Fibroblast of lung (primary cell): ENCODE measurements at regions not wholly inside any gene's neighbourhood (a gene's known extent, or its start where the extent isn't known, plus 50 kb on each side); places are given as distances from the start of the nearest gene placed in this dataset.

ENCODE experiments used
- DNase-seq, 2 donors: peaks; one replicate each; pipeline versions ENCODE4 v3.0.0 to v3.0.0-alpha.2; 2010; ENCODE audit warnings: low read depth in 2 of 2
- H2AFZ ChIP-seq: 2 replicates; pipeline ENCODE4 v1.5.1; 2012; ENCODE audit warnings: low read length, control low read depth, inconsistent platforms
- H3K27ac ChIP-seq: 2 replicates; pipeline ENCODE4 v1.5.1; 2011; ENCODE audit warnings: low read length, control low read depth; ENCODE audit not compliant: insufficient read depth
- H3K27me3 ChIP-seq: 2 replicates; pipeline ENCODE4 v1.5.1; 2011; ENCODE audit warnings: mild to moderate bottlenecking, low read length; ENCODE audit not compliant: control insufficient read depth, insufficient read depth
- H3K36me3 ChIP-seq: 2 replicates; pipeline ENCODE4 v1.5.1; 2011; ENCODE audit warnings: low read length; ENCODE audit not compliant: control insufficient read depth, insufficient read depth
- H3K4me1 ChIP-seq: 2 replicates; pipeline ENCODE4 v1.5.1; 2011; ENCODE audit warnings: low read length; ENCODE audit not compliant: control insufficient read depth, insufficient read depth; ENCODE audit errors: extremely low read depth
- H3K4me2 ChIP-seq: 2 replicates; pipeline ENCODE4 v1.5.1; 2011; ENCODE audit warnings: low read length, control low read depth; ENCODE audit not compliant: insufficient read depth; ENCODE audit errors: extremely low read depth
- H3K4me3 ChIP-seq, 4 experiments: fragments of 200-600 bp in 1 of 4; sonication (generic) in 1 of 4; replicated peaks in 1 of 4; 2 replicates each; pipeline ENCODE4 v1.5.1; 2011 to 2016; ENCODE audit warnings: low read length in 4 of 4, low read depth in 3 of 4, mild to moderate bottlenecking in 3 of 4, control low read depth in 2 of 4, inconsistent platforms in 1 of 4, mixed read lengths in 1 of 4; ENCODE audit not compliant: insufficient read depth in 1 of 4; ENCODE audit errors: control extremely low read depth in 1 of 4
- H3K79me2 ChIP-seq: 2 replicates; pipeline ENCODE4 v1.5.1; 2012; ENCODE audit warnings: mild to moderate bottlenecking, low read length, inconsistent platforms; ENCODE audit not compliant: control insufficient read depth, insufficient read depth
- H3K9ac ChIP-seq: 2 replicates; pipeline ENCODE4 v1.5.1; 2011; ENCODE audit warnings: mild to moderate bottlenecking, low read length, control low read depth; ENCODE audit not compliant: insufficient read depth
- H3K9me3 ChIP-seq: 2 replicates; pipeline ENCODE4 v1.5.1; 2012; ENCODE audit warnings: low read depth, low read length; ENCODE audit not compliant: control insufficient read depth, insufficient read depth
- H4K20me1 ChIP-seq: 2 replicates; pipeline ENCODE4 v1.5.1; 2011; ENCODE audit warnings: low read length; ENCODE audit not compliant: control insufficient read depth, insufficient read depth; ENCODE audit errors: extremely low read depth
- EZH2 ChIP-seq: IDR thresholded peaks from 2 replicates; pipeline ENCODE4 v1.5.1; 2012; ENCODE audit warnings: low read length, control low read depth, mild to moderate bottlenecking; ENCODE audit errors: missing control alignments
- TF ChIP-seq, protein P1 (sequence below), 2 donors: IDR thresholded peaks in 1 of 2; conservative IDR thresholded peaks in 1 of 2; 1 replicate in 1 of 2; 2 replicates in 1 of 2; pipeline ENCODE4 v1.5.1; 2011 to 2012; ENCODE audit warnings: low read length in 2 of 2, control low read depth in 1 of 2, inconsistent platforms in 1 of 2, low read depth in 1 of 2, mild to moderate bottlenecking in 1 of 2

- no peaks in the 10 kb centered on the region for H3K27me3 ChIP-seq
- no peaks in the 10 kb centered on the region for H3K79me2 ChIP-seq
- H3K4me2 ChIP-seq, result no peak overlapping the region
- H3K4me3 ChIP-seq, result no peak overlapping the region
- no peak overlapping the region for H3K9ac ChIP-seq
- no peak for TF ChIP-seq EZH2
- TF ChIP-seq, protein P1, sequence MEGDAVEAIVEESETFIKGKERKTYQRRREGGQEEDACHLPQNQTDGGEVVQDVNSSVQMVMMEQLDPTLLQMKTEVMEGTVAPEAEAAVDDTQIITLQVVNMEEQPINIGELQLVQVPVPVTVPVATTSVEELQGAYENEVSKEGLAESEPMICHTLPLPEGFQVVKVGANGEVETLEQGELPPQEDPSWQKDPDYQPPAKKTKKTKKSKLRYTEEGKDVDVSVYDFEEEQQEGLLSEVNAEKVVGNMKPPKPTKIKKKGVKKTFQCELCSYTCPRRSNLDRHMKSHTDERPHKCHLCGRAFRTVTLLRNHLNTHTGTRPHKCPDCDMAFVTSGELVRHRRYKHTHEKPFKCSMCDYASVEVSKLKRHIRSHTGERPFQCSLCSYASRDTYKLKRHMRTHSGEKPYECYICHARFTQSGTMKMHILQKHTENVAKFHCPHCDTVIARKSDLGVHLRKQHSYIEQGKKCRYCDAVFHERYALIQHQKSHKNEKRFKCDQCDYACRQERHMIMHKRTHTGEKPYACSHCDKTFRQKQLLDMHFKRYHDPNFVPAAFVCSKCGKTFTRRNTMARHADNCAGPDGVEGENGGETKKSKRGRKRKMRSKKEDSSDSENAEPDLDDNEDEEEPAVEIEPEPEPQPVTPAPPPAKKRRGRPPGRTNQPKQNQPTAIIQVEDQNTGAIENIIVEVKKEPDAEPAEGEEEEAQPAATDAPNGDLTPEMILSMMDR (conservative IDR thresholded peaks at IDR 0.05 in 1 of 2, IDR thresholded peaks at IDR 0.05 in 1 of 2; ENCODE audit: low read depth in 1 of 2, low read length in 2 of 2), result no peak
- no peaks in the 10 kb centered on the region for H3K9me3 ChIP-seq
- no peaks in the 10 kb centered on the region for H3K4me1 ChIP-seq
- no peak overlapping the region for H2AFZ ChIP-seq
- H3K36me3 ChIP-seq, result no peaks in the 10 kb centered on the region
- no peak overlapping the region for H3K27ac ChIP-seq
- DNase-seq, result no peak
- H4K20me1 ChIP-seq, result no peaks in the 10 kb centered on the region
Measured at GRCh38 chr6:9056556-9056955, 621.2 kb upstream of the SLC35B3 start.

DNA sequence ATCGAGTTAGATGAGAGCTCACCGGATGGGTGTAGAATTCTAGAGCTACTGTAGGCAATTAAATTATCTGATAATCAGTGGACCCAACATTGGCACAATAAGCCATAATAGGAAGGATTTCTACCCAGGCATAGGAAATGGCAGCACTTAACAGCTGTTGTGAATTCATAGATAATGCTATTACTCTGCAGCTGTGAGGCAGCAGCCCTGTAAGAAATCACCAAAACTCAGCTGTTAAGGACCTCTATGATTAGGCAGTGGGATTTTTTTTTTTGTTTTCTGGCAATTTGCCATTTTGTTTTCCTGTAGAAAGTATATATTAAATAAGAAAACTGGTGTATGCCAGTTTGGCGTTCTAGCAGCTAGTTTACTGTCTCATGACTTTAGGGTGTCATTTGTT is 609.1 kb upstream of the SLC35B3 start:
- no peak overlapping the region for H3K9ac ChIP-seq
- H3K27me3 ChIP-seq, result no peaks in the 10 kb centered on the region
- no peak overlapping the region for H3K27ac ChIP-seq
- no peaks in the 10 kb centered on the region for H4K20me1 ChIP-seq
- H3K36me3 ChIP-seq, result no peaks in the 10 kb centered on the region
- H3K4me2 ChIP-seq, result no peak overlapping the region
- DNase-seq, result no peak
- no peak overlapping the region for H2AFZ ChIP-seq
- H3K4me3 ChIP-seq, result no peak overlapping the region
- TF ChIP-seq EZH2, result no peak
- TF ChIP-seq, protein P1 (conservative IDR thresholded peaks at IDR 0.05 in 1 of 2, IDR thresholded peaks at IDR 0.05 in 1 of 2; ENCODE audit: low read depth in 1 of 2, low read length in 2 of 2), result no peak
- H3K79me2 ChIP-seq, result no peaks in the 10 kb centered on the region
- H3K9me3 ChIP-seq, result no peaks in the 10 kb centered on the region
- no peaks in the 10 kb centered on the region for H3K4me1 ChIP-seq

GRCh38 chr6:9040718-9041117 is 605.4 kb upstream of the SLC35B3 start:
- Histone ChIP-seq H3K9me3 (no peaks in the 10 kb centered on the region), H3K79me2 (no peaks in the 10 kb centered on the region), H3K27me3 (no peaks in the 10 kb centered on the region), H3K4me3 (no peak overlapping the region), H3K4me2 (no peak overlapping the region), H2AFZ (no peak overlapping the region), H3K27ac (no peak overlapping the region), H3K9ac (no peak overlapping the region), H3K36me3 (no peaks in the 10 kb centered on the region), H3K4me1 (no peaks in the 10 kb centered on the region), H4K20me1 (no peaks in the 10 kb centered on the region)
- TF ChIP-seq EZH2, result no peak
- TF ChIP-seq, protein P1 (conservative IDR thresholded peaks at IDR 0.05 in 1 of 2, IDR thresholded peaks at IDR 0.05 in 1 of 2; ENCODE audit: low read depth in 1 of 2, low read length in 2 of 2), result no peak
- DNase-seq, result no peak
